GM12864 (cell line): ENCODE measurements at regions not wholly inside any gene's neighbourhood (a gene's known extent, or its start where the extent isn't known, plus 50 kb on each side); places are given as distances from the start of the nearest gene placed in this dataset.
"Not testable (repeated sequence)": the region's sequence is repeated elsewhere in the genome, so short reads cannot be mapped to it uniquely, and the experiment has no call there.

Experiments
- DNase-seq: peaks from one replicate; pipeline ENCODE4 v3.0.0-alpha.2; 2011; ENCODE audit warnings: low read depth
- H3K4me3 ChIP-seq: 2 replicates; pipeline ENCODE4 v1.5.1; 2011; ENCODE audit warnings: mild to moderate bottlenecking, low read depth, low read length, control low read depth
- CTCF ChIP-seq: IDR thresholded peaks from 2 replicates; pipeline ENCODE4 v1.5.1; 2011; ENCODE audit warnings: low read depth, mild to moderate bottlenecking, moderate library complexity, low read length, control low read depth, inconsistent platforms; ENCODE audit errors: missing control alignments

GRCh38 chr7:81051811-81052413 lies 133.1 kb upstream of the SEMA3C start:
- no peak for TF ChIP-seq CTCF
- no peak overlapping the region for H3K4me3 ChIP-seq
- DNase-seq, result no peak

GRCh38 chr7:81045491-81046030 lies 126.7 kb upstream of the SEMA3C start:
- no peak overlapping the region for H3K4me3 ChIP-seq
- DNase-seq, result no peak
- TF ChIP-seq CTCF, result no peak

GRCh38 chr7:81042646-81043045 lies 123.8 kb upstream of the SEMA3C start:
- DNase-seq, H3K4me3 ChIP-seq: not testable (repeated sequence)

GRCh38 chr7:81040496-81040895 lies 121.6 kb upstream of the SEMA3C start:
- no peak for TF ChIP-seq CTCF
- H3K4me3 ChIP-seq, result no peak overlapping the region
- no peak for DNase-seq

GRCh38 chr7:81036871-81037270 lies 118.0 kb upstream of the SEMA3C start:
- no peak for TF ChIP-seq CTCF

GRCh38 chr7:81036057-81036456 lies 117.2 kb upstream of the SEMA3C start:
- DNase-seq, result no peak
- no peak overlapping the region for H3K4me3 ChIP-seq
- no peak for TF ChIP-seq CTCF

More at GRCh38 chr7:81036871-81037270, 118.0 kb upstream of the SEMA3C start:
- no peak for DNase-seq
- no peak overlapping the region for H3K4me3 ChIP-seq

GRCh38 chr7:81031996-81032395 lies 113.1 kb upstream of the SEMA3C start:
- TF ChIP-seq CTCF, result no peak
- no peak overlapping the region for H3K4me3 ChIP-seq
- no peak for DNase-seq
